HEK293T (cell line): ENCODE measurements at regions not wholly inside any gene's neighbourhood (a gene's known extent, or its start where the extent isn't known, plus 50 kb on each side); places are given as distances from the start of the nearest gene placed in this dataset.

ENCODE experiments used
- CTCF ChIA-PET: fragments of 350-600 bp; formaldehyde crosslinking; extraction: SDS; loops from one replicate; lab custom pipeline; 2021; ENCODE audit warnings: antibody characterized with exemption, inconsistent platforms; lab: Yijun Ruan, JAX
- POLR2A ChIA-PET: fragments of 350-600 bp; formaldehyde crosslinking; extraction: SDS; loops from one replicate; lab custom pipeline; 2020; ENCODE audit warnings: antibody characterized with exemption, inconsistent platforms; lab: Yijun Ruan, JAX
- DNase-seq: peaks from one replicate; pipeline ENCODE4 v3.0.0; 2012; ENCODE audit warnings: mixed read lengths; ENCODE audit errors: extremely low spot score
- ARNT ChIP-seq: fragments of 450-650 bp; IDR thresholded peaks from 2 replicates; pipeline ENCODE4 v1.6.1; 2017; ENCODE audit warnings: mild to moderate bottlenecking
- BHLHE40 ChIP-seq: fragments of 450-650 bp; IDR thresholded peaks from 2 replicates; pipeline ENCODE4 v1.6.1; 2016; ENCODE audit warnings: mild to moderate bottlenecking, moderate library complexity, borderline replicate concordance
- CTBP1 ChIP-seq: fragments of 450-650 bp; IDR thresholded peaks from 2 replicates; pipeline ENCODE4 v1.6.1; 2016; ENCODE audit warnings: borderline replicate concordance
- ELF4 ChIP-seq: fragments of 450-650 bp; IDR thresholded peaks from 2 replicates; pipeline ENCODE4 v1.6.1; 2017; ENCODE audit warnings: antibody characterized with exemption
- FOXA1 ChIP-seq: fragments of 450-650 bp; IDR thresholded peaks from 2 replicates; pipeline ENCODE4 v1.6.1; 2016; ENCODE audit warnings: mild to moderate bottlenecking
- FOXK2 ChIP-seq: fragments of 450-650 bp; IDR thresholded peaks from 2 replicates; pipeline ENCODE4 v1.6.1; 2016; ENCODE audit warnings: mild to moderate bottlenecking
- FOXM1 ChIP-seq: fragments of 450-650 bp; IDR thresholded peaks from 2 replicates; pipeline ENCODE4 v1.6.1; 2017; ENCODE audit warnings: mild to moderate bottlenecking, borderline replicate concordance
- HDGF ChIP-seq: fragments of 450-650 bp; IDR thresholded peaks from 2 replicates; pipeline ENCODE4 v1.6.1; 2017; ENCODE audit warnings: antibody characterized with exemption, borderline replicate concordance
- L3MBTL2 ChIP-seq: fragments of 450-650 bp; conservative IDR thresholded peaks from 2 replicates; pipeline ENCODE4 v1.6.1; 2016; ENCODE audit warnings: mild to moderate bottlenecking
- LEF1 ChIP-seq: fragments of 450-650 bp; IDR thresholded peaks from 2 replicates; pipeline ENCODE4 v1.6.1; 2017; ENCODE audit warnings: mild to moderate bottlenecking, borderline replicate concordance
- NFRKB ChIP-seq: fragments of 450-650 bp; IDR thresholded peaks from 2 replicates; pipeline ENCODE4 v1.6.1; 2016; ENCODE audit warnings: mild to moderate bottlenecking, moderate library complexity
- PKNOX1 ChIP-seq: fragments of 450-650 bp; IDR thresholded peaks from 2 replicates; pipeline ENCODE4 v1.6.1; 2016
- SP1 ChIP-seq: fragments of 450-650 bp; IDR thresholded peaks from 2 replicates; pipeline ENCODE4 v1.6.1; 2017
- SUZ12 ChIP-seq: fragments of 450-650 bp; IDR thresholded peaks from 2 replicates; pipeline ENCODE4 v1.6.1; 2016; ENCODE audit warnings: mild to moderate bottlenecking
- TARDBP ChIP-seq: fragments of 450-650 bp; IDR thresholded peaks from 2 replicates; pipeline ENCODE4 v1.6.1; 2016
- ZNF384 ChIP-seq: fragments of 450-650 bp; IDR thresholded peaks from 2 replicates; pipeline ENCODE4 v1.6.1; 2016

- no peak for DNase-seq
- TF ChIP-seq FOXA1 (no peak), ARNT (no peak), FOXM1 (no peak), BHLHE40 (no peak), CTBP1 (no peak), ZNF384 (no peak), SUZ12 (no peak), ELF4 (no peak), LEF1 (no peak), FOXK2 (no peak), TARDBP (no peak), L3MBTL2 (no peak), SP1 (no peak), NFRKB (no peak), HDGF (no peak), PKNOX1 (no peak)
- ChIA-PET POLR2A (no interaction called here), CTCF (no interaction called here)
Observed at GRCh38 chr22:49590851-49591445, 236.7 kb downstream of the BRD1 start.

- POLR2A ChIA-PET = no interaction called here
- DNase-seq = no peak
- CTCF ChIA-PET = no interaction called here
- TF ChIP-seq BHLHE40 = no peak
Observed at GRCh38 chr22:49590381-49590780, 237.3 kb downstream of the BRD1 start.

DNA sequence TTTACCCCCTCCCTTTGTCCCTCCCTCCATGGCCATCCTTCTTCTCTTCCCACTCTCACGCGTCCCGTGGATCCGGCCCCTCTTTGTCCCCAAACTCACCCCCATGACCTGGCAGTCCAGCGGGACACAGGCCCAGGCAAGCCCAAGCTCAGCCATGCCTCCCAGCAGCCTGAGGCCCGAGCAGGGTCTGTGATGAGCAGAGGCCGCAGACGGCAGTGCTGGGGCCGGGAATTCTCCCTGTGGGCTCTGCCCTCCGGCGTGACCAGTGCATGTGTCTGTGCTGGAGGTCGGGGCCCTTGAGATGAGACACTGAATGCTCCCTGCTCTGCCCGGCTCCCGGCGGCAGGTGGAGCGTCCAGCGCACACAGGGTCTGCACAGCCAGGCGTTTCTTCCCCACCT lies 237.9 kb downstream of the BRD1 start:
- CTCF ChIA-PET = no interaction called here
- no peak for DNase-seq
- POLR2A ChIA-PET = no interaction called here
- TF ChIP-seq FOXA1 (no peak), ARNT (no peak), ZNF384 (no peak), LEF1 (no peak), HDGF (no peak), CTBP1 (no peak), FOXM1 (no peak)

GRCh38 chr22:49589301-49589700 lies 238.4 kb downstream of the BRD1 start:
- ChIA-PET CTCF (no interaction called here), POLR2A (no interaction called here)
- TF ChIP-seq FOXM1 = no peak
- TF ChIP-seq BHLHE40 = no peak
- TF ChIP-seq HDGF = no peak
- no peak for TF ChIP-seq ELF4
- TF ChIP-seq FOXK2 = no peak
- TF ChIP-seq PKNOX1 = no peak
- TF ChIP-seq SP1 = no peak
- no peak for TF ChIP-seq FOXA1
- TF ChIP-seq SUZ12 = no peak
- no peak for TF ChIP-seq CTBP1
- TF ChIP-seq ARNT = no peak
- no peak for DNase-seq

DNA sequence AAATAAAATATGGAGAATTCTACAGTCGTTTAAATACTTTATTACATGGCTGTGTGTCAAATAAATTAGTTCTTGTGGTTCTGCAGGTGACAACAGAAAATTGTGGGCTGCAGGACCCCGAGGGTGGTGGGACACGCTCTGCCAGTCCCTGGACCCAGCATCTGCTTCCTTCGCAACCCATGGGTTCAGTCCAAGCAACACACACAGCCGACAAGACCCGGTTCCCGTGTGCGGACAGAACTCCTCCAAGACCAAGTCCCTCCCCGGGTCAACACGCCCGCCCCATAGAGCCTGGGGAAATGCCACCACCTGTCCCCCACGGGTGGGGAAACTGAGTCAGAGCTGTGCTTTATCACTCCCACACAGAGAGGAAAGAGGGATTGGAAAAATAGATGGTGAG lies 238.9 kb downstream of the BRD1 start:
- TF ChIP-seq NFRKB (no peak), CTBP1 (no peak), BHLHE40 (no peak), SP1 (no peak), FOXM1 (no peak), TARDBP (no peak), L3MBTL2 (no peak), FOXA1 (no peak), HDGF (no peak), SUZ12 (no peak), LEF1 (no peak), FOXK2 (no peak), ELF4 (no peak), ZNF384 (no peak)
- no peak for DNase-seq
- ChIA-PET CTCF (no interaction called here), POLR2A (no interaction called here)

DNA sequence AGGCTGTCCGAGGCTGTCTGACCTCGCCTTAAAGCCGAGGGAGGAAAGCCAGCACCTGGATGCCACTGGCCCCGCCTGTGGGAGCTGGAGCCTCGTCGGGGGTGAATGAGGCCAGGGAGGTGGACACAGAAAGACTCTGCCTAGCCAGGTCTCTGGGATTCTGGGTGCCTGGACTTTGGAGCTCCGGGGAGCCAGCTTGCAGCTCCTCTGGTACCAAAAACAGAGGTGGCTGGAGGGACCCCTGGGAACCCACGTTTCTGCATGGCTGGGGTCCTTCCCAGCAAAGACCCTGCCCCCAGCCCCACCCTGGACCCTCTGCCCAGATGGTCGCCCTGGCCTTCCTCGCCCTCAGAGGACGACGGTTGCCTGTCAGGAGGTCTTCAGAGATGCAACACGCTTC lies 239.7 kb downstream of the BRD1 start:
- DNase-seq = no peak
- no peak for TF ChIP-seq ZNF384
- TF ChIP-seq FOXK2 = no peak
- no peak for TF ChIP-seq LEF1
- no peak for TF ChIP-seq FOXA1
- POLR2A ChIA-PET = no interaction called here
- CTCF ChIA-PET = no interaction called here

- CTCF ChIA-PET = no interaction called here
- TF ChIP-seq FOXM1 = no peak
- no peak for TF ChIP-seq HDGF
- no peak for TF ChIP-seq LEF1
- no peak for TF ChIP-seq SP1
- TF ChIP-seq NFRKB = no peak
- TF ChIP-seq BHLHE40 = no peak
- TF ChIP-seq FOXA1 = no peak
- no peak for TF ChIP-seq L3MBTL2
- no peak for TF ChIP-seq TARDBP
- no peak for TF ChIP-seq SUZ12
- no peak for TF ChIP-seq CTBP1
- no peak for TF ChIP-seq ZNF384
- no peak for TF ChIP-seq FOXK2
- TF ChIP-seq PKNOX1 = no peak
- TF ChIP-seq ARNT = no peak
- TF ChIP-seq ELF4 = no peak
- DNase-seq = no peak
- POLR2A ChIA-PET = no interaction called here
Observed at GRCh38 chr22:49587421-49587820, 240.3 kb downstream of the BRD1 start.
